ENCODE measurements at regions not wholly inside any gene's neighbourhood (a gene's known extent, or its start where the extent isn't known, plus 50 kb on each side); places are given as distances from the start of the nearest gene placed in this dataset.
"Not testable (repeated sequence)": the region's sequence is repeated elsewhere in the genome, so short reads cannot be mapped to it uniquely, and the experiment has no call there.

DNA sequence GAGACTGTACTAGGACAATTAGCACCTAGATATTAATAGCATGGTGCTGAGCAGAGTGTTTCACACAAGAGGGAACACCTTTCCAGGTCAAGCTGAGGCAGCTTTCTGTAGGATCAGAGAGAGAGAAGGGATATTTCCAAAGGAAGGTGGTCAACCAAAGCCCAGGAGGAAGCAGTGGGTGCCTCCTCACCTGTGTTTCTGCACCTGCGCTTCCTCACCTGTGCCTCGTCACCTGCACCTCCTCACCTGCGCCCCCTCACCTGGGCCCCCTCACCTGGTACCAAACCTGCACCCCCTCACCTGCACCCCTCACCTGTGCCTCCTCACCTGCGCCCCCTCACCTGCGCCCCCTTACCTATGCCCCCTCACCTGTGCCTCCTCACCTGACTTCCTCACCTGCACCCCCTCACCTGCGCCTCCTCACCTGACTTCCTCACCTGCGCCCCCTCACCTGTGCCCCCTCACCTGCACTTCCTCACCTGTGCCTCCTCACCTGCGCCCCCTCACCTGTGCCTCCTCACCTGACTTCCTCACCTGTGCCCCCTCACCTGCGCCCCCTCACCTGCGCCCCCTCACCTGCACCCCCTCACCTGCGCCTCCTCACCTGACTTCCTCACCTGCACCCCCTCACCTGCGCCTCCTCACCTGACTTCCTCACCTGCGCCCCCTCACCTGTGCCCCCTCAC is 67.9 kb downstream of the TTLL2 start:
- DNase-seq: no peak

- no peak for DNase-seq
Measured at GRCh38 chr6:167393731-167394130, 68.8 kb downstream of the TTLL2 start.

DNA sequence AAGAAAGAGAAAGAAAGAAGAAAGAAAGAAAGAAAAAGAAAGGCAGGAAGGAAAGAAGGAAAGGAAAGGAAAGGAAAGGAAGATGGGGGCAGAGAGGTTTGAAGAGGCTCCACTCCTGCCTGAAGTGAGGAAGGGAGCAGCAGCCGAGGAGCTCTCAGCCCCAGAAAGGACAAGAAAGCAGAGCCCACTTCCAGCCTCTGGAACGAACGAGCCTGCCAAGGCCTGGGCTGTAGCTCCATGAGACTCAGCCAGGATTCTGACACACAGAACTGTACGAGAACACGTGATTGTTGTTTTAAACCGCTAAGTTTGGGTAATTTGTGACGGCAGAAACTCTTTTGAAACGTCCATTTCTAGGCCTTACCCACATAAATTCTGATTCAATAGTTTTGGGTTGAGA is 69.5 kb downstream of the TTLL2 start:
- peak in 1 of 3 donors; percentile 36 for DNase-seq

DNA sequence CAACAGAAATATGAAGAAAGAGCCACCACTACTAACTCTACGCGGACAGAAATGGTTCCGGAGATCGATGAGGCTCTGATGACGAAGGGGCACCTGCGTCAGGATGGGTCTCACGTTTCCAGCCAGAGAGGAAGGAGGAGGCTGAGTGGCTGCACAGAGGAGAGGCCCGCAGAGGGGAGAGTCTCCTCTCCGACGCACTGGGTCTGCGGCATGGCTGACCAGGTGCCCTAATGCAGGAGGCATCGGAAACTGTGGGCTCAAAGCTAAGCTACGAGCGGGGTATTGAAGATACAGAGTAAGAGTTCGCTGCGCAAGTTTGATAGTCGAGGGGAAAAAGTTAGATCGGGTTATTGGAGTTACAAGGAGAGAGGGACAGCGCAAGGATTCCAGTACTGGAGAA is 69.9 kb downstream of the TTLL2 start:
- no peak for DNase-seq

GRCh38 chr6:167396068-167396658 is 71.3 kb downstream of the TTLL2 start:
- DNase-seq: no peak

- DNase-seq: no peak
Measured at GRCh38 chr6:167396659-167397490, 72.0 kb downstream of the TTLL2 start.

GRCh38 chr6:167397712-167398111 is 72.8 kb downstream of the TTLL2 start:
- DNase-seq: no peak

GRCh38 chr6:167398214-167399050 is 73.5 kb downstream of the TTLL2 start:
- no peak for DNase-seq

- no peak for DNase-seq
Measured at GRCh38 chr6:167399051-167399387, 74.1 kb downstream of the TTLL2 start.

- no peak for DNase-seq
Measured at GRCh38 chr6:167399599-167399998, 74.7 kb downstream of the TTLL2 start.

DNA sequence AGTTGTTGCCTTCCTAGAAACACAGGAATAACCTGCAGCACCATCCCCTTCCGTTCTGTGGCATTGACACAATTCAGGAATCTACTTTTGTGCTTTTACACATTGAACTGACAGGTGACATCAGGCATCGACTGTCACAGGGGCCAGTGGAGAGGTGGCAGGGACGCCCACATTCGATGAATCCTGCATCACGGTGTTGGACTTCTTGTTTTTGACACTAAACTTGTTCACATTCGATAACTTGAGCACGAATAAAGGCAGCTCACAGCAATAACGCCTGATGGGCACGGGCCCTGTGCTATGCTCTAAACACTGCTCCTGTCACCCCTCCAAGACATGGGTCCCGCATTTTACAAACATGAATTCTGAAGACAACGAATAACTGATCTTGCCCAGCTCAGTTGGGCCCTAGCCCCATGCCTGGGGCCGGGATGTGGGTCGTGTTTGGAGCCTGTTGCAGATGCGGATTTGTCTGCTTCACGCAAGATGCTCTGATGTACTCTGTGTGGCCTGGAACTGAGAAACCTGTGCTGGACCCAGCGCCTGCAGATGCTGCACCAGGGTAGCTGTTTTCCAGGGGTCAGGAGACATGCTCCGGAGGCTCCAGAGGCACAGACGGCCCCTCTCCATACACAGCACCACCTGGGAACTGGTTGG is 75.7 kb downstream of the TTLL2 start:
- no peak for DNase-seq

GRCh38 chr6:167401525-167402194 is 76.8 kb downstream of the TTLL2 start:
- no peak for DNase-seq

- DNase-seq: no peak
Measured at GRCh38 chr6:167402195-167402686, 77.4 kb downstream of the TTLL2 start.

DNA sequence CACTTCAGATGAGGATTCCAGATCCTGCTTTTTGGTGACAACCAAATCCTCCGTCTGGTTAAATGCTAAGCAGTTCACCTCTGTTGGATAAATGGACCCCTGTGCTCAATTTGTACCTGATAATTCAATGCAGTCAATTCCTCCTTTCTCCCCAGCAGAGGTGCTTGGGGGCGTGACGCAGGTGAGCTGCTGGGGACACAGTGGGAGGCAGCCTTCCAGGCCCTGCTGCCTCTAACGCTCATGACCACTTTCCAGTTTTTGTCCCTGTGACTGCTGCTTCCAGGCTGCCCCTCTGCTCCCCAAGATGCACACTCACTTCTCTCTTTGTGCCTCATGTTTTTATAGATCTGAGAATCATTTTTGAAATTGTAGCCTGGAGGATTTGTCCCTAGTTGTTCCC is 78.5 kb downstream of the TTLL2 start:
- no peak for DNase-seq

DNA sequence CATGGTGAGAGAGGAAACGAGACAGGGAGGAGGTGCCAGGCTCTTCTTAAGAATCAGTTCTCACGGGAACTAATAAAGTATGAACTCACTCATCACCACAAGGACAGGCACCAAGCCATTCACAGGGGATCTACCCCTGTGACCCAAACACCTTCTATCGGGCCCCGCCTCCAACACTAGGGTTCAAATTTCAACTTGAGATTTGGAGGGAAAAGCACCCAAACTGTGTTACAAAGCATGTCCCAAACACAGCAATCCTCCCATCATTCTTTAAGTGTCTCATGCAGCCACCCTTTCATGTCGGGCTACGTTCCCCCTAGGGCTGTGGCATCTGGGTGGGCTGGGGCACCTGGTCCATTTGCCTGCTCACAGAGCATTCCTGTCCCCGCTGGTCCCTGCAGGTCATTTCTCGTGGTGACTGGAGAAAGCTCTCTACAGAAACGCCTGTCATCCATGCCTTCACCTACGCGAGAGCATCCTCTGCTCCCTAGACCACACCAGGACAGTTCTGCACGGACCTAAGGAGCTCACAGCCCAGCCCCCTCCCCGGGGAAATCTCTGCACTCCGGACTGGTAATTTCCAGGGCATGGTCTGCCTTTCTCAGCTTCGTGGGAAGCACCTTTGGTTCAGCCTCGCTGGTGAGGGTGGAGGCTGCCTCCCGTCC is 79.6 kb downstream of the TTLL2 start:
- no peak for DNase-seq

DNA sequence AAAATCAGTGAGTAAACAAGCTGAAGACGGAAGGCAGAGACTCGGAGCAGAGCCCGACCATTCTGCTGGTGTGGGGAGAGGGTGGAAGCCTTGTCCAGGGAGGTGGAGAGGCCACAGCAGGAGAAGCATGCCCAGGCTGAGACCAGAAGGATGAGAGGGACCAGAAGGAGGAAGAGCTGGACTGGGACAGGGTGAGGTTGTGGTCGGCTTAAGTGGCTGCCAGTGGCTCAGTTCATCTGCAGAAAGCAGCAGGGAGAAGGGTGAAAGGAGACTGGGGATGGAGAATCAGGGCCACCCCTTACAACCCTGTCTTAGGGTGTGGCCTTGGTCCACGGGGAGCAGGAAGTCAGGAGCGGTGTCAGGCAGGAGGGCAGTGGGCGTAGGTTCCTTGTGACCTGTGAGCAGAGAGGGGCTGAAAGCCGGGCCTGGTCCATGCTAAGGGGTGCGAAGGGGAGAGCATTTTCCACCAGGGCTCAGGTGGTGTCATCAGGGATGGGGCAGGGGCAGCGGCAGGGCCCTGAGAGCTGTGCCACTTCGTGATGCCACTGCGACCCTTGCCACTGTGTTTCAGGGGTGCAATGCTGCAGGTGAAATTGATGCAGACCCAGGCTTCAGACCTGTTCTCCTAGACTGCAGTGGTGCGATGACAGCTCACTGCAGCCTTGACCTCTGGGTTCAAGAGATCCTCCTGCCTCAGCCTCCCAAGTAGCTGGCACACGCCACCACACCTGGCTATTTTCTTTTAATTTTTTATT is 81.1 kb downstream of the TTLL2 start:
- no peak for DNase-seq

GRCh38 chr6:167406533-167407238 is 81.8 kb downstream of the TTLL2 start:
- DNase-seq: not testable (repeated sequence)

DNA sequence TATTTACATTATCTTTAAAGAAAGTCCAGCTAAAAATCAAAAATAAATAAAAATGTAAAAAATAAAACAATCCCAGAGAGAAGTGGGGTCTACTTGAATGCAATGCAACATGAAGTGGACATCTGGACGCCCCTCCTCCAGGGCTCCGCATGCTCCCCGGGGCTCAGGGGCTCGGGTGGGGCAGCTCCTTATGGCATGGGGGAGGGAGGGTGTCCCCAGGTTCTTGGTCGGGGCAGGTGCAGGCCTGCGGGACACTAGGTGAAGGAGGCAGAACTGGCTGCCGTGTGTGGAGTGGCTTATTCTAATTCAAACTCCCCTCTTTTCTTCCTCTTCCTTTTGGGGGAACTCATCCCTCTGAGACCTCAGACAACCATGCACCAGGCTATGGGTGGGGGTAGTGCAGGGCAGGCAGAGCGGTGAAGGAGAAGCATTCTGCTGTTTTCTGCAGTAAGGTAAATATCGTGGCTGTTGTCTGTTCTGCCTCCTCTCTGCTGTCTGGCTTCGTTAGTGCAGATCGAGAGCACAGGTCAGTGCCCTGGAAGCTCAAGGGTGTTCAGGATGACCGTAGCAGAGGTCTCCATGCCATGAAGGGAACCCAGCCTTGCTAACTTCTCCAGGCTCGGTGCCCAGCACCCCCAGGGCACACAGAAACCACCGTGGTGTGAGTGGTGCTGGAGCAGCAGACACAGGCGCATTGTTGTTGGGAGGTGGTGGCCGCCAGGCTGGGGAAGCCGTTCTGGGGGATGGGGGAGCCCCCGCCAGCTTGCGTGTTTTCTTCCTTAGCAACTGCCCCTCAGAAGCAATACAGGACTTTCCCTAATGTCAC is 82.6 kb downstream of the TTLL2 start:
- DNase-seq: no peak

Measured in muscle of back (tissue), 3 donors.